H9 (cell line): ENCODE measurements at regions not wholly inside any gene's neighbourhood (a gene's known extent, or its start where the extent isn't known, plus 50 kb on each side); places are given as distances from the start of the nearest gene placed in this dataset.

ENCODE experiments used
- DNase-seq: peaks from one replicate; pipeline ENCODE4 v3.0.0-alpha.2; 2017
- H2AFZ ChIP-seq: one replicate; pipeline ENCODE4 v1.6.1; 2013; ENCODE audit warnings: mild to moderate bottlenecking, low read length, control low read depth, moderate library complexity
- H2AK5ac ChIP-seq: 2 replicates; pipeline ENCODE4 v1.6.1; 2013; ENCODE audit warnings: low read length, control low read depth, mixed read lengths; ENCODE audit not compliant: insufficient read length
- H2BK120ac ChIP-seq: one replicate; pipeline ENCODE4 v1.6.1; 2013; ENCODE audit warnings: low read depth, mild to moderate bottlenecking, low read length, control low read depth, inconsistent platforms; ENCODE audit not compliant: poor library complexity, severe bottlenecking
- H2BK12ac ChIP-seq: 2 replicates; pipeline ENCODE4 v1.6.1; 2013; ENCODE audit warnings: low read length, control low read depth, mixed read lengths, low read depth; ENCODE audit not compliant: insufficient read length
- H2BK15ac ChIP-seq: 2 replicates; pipeline ENCODE4 v1.6.1; 2013; ENCODE audit warnings: low read depth, low read length, control low read depth
- H2BK20ac ChIP-seq: one replicate; pipeline ENCODE4 v1.6.1; 2013; ENCODE audit warnings: low read depth, mild to moderate bottlenecking, low read length, control low read depth, inconsistent platforms; ENCODE audit not compliant: poor library complexity, severe bottlenecking
- H2BK5ac ChIP-seq: 2 replicates; pipeline ENCODE4 v1.6.1; 2013; ENCODE audit warnings: low read length, control low read depth, mixed read lengths; ENCODE audit not compliant: insufficient read length
- H3K14ac ChIP-seq: 2 replicates; pipeline ENCODE4 v1.6.1; 2013; ENCODE audit warnings: low read length, control low read depth; ENCODE audit not compliant: insufficient read depth
- H3K18ac ChIP-seq: 2 replicates; pipeline ENCODE4 v1.6.1; 2013; ENCODE audit warnings: low read depth, mild to moderate bottlenecking, mixed read lengths, low read length, control low read depth; ENCODE audit not compliant: insufficient read length
- H3K23ac ChIP-seq: 2 replicates; pipeline ENCODE4 v1.6.1; 2013; ENCODE audit warnings: low read length, control low read depth, mixed read lengths, low read depth; ENCODE audit not compliant: insufficient read length
- H3K23me2 ChIP-seq: 2 replicates; pipeline ENCODE4 v1.6.1; 2013; ENCODE audit warnings: low read depth, mild to moderate bottlenecking, mixed read lengths, low read length, control low read depth; ENCODE audit not compliant: insufficient read length, poor library complexity, severe bottlenecking
- H3K27ac ChIP-seq: 2 replicates; pipeline ENCODE4 v1.5.1; 2013; ENCODE audit warnings: low read length, control low read depth, mixed read lengths, low read depth; ENCODE audit not compliant: insufficient read length
- H3K27me3 ChIP-seq: 2 replicates; pipeline ENCODE4 v1.6.1; 2013; ENCODE audit warnings: low read length, control low read depth, inconsistent platforms; ENCODE audit not compliant: insufficient read depth
- H3K4ac ChIP-seq: 2 replicates; pipeline ENCODE4 v1.6.1; 2013; ENCODE audit warnings: low read depth, mild to moderate bottlenecking, control low read depth, inconsistent platforms, low read length, moderate library complexity
- H3K4me1 ChIP-seq: 2 replicates; pipeline ENCODE4 v1.6.1; 2013; ENCODE audit warnings: low read length, control low read depth, inconsistent platforms; ENCODE audit not compliant: insufficient read depth
- H3K4me2 ChIP-seq: 2 replicates; pipeline ENCODE4 v1.6.1; 2013; ENCODE audit warnings: low read length, control low read depth, mixed read lengths; ENCODE audit not compliant: insufficient read length, insufficient read depth
- H3K56ac ChIP-seq: 2 replicates; pipeline ENCODE4 v1.6.1; 2013; ENCODE audit warnings: low read depth, mild to moderate bottlenecking, mixed read lengths, low read length, control low read depth; ENCODE audit not compliant: insufficient read length
- H3K79me1 ChIP-seq: 2 replicates; pipeline ENCODE4 v1.6.1; 2013; ENCODE audit warnings: low read depth, mild to moderate bottlenecking, moderate library complexity, low read length, control low read depth, inconsistent platforms; ENCODE audit not compliant: insufficient read depth, poor library complexity, severe bottlenecking
- H3K79me2 ChIP-seq: 2 replicates; pipeline ENCODE4 v1.6.1; 2013; ENCODE audit warnings: low read length, control low read depth, inconsistent platforms; ENCODE audit not compliant: insufficient read depth
- H3K9ac ChIP-seq: 2 replicates; pipeline ENCODE4 v1.6.1; 2013; ENCODE audit warnings: low read length, control low read depth, mixed read lengths; ENCODE audit not compliant: insufficient read length; ENCODE audit errors: extremely low read depth
- H3K9me3 ChIP-seq: one replicate; pipeline ENCODE4 v1.6.1; 2013; ENCODE audit warnings: low read depth, low read length, inconsistent platforms; ENCODE audit not compliant: control insufficient read depth
- H3T11ph ChIP-seq: one replicate; pipeline ENCODE4 v1.6.1; 2013; ENCODE audit warnings: mild to moderate bottlenecking, low read length, control low read depth, inconsistent platforms
- H4K20me1 ChIP-seq: one replicate; pipeline ENCODE4 v1.6.1; 2013; ENCODE audit not compliant: control insufficient read depth, insufficient read length, insufficient read depth
- H4K5ac ChIP-seq: 2 replicates; pipeline ENCODE4 v1.6.1; 2013; ENCODE audit warnings: low read depth, mild to moderate bottlenecking, mixed read lengths, low read length, control low read depth; ENCODE audit not compliant: insufficient read length
- H4K8ac ChIP-seq: replicated peaks from 2 replicates; pipeline ENCODE4 v1.6.1; 2013; ENCODE audit warnings: low read length, control low read depth, mixed read lengths, low read depth; ENCODE audit not compliant: insufficient read length
- H4K91ac ChIP-seq: 2 replicates; pipeline ENCODE4 v1.6.1; 2013; ENCODE audit warnings: low read depth, mild to moderate bottlenecking, moderate library complexity, mixed read lengths, low read length, control low read depth; ENCODE audit not compliant: insufficient read length
- H3K27ac Mint-ChIP-seq, 3 experiments: 2 replicates in 2 of 3; 3 replicates in 1 of 3; pipeline ENCODE4 v1.8.0; 2020 to 2021; ENCODE audit warnings: mixed read lengths in 3 of 3, mild to moderate bottlenecking in 1 of 3, moderate library complexity in 1 of 3
- H3K27me3 Mint-ChIP-seq: 2 replicates; pipeline ENCODE4 v1.8.0; 2021; ENCODE audit warnings: low read depth, mild to moderate bottlenecking, moderate library complexity, mixed read lengths
- H3K36me3 Mint-ChIP-seq, 3 experiments: 2 replicates in 2 of 3; 3 replicates in 1 of 3; pipeline ENCODE4 v1.8.0; 2020 to 2021; ENCODE audit warnings: low read depth in 3 of 3, mixed read lengths in 3 of 3; ENCODE audit not compliant: insufficient read depth in 1 of 3
- H3K4me1 Mint-ChIP-seq, 2 experiments: 2 replicates each; pipeline ENCODE4 v1.8.0; 2020; ENCODE audit warnings: mixed read lengths in 2 of 2
- H3K4me3 Mint-ChIP-seq, 2 experiments: 2 replicates in 1 of 2; 3 replicates in 1 of 2; pipeline ENCODE4 v1.8.0; 2020 to 2021; ENCODE audit warnings: mild to moderate bottlenecking in 2 of 2, mixed read lengths in 2 of 2, moderate library complexity in 1 of 2
- H3K9me3 Mint-ChIP-seq, 2 experiments: 2 replicates in 1 of 2; 3 replicates in 1 of 2; pipeline ENCODE4 v1.8.0; 2020; ENCODE audit warnings: mild to moderate bottlenecking in 2 of 2, mixed read lengths in 2 of 2, moderate library complexity in 1 of 2
- CTCF ChIP-seq: fragments of 200-600 bp; sonication (generic); conservative IDR thresholded peaks from 3 replicates; pipeline ENCODE4 v1.8.0; 2021; ENCODE audit warnings: antibody characterized with exemption, mild to moderate bottlenecking
- WGBS: extraction: QIAGEN DNeasy Blood & Tissue Kit; methylation state at CpG from one replicate; pipeline ENCODE4 v1.1.7; 2013; ENCODE audit warnings: missing lambda C conversion rate, low lambda C conversion rate, mixed read lengths; ENCODE audit not compliant: insufficient read length; ENCODE audit errors: extremely low coverage; 5-methylcytosine and 5-hydroxymethylcytosine counted together

DNA sequence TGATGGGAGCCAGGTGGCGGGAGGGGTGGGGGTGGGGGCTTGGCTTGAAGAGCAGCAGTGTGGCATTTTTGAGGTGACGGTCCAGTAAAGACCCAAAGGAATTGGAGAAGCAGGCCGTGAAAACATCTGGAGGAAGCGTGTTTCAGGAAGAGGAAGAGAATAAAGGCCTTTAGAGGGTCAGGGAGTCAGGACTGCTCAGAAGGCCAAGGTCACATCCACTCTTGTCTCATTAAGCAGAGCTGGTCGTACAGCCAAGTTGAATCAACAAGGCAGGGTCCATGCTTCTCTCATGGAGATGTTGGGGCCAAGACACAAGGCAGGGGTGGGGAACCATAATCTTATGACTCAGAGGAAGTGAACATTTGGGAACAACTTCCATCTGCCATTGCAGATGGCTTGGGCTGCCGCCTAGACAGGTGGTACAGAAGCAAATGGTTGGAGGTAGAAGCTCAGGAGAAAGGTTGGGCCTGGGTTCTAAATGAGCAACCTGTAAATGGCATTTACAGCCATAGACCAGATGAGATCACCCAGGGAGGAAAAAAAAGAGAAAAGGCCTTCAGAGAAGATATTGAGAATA, 179.6 kb downstream of the TTLL2 start:
- Histone ChIP-seq H3K27ac (no peak overlapping the region), H4K91ac (no peak overlapping the region), H2AK5ac (no peak overlapping the region), H2BK20ac (no peak overlapping the region), H3K18ac (no peak overlapping the region), H4K5ac (no peak overlapping the region), H3K56ac (no peak overlapping the region), H3K9me3 (no peaks in the 10 kb centered on the region), H2BK5ac (no peak overlapping the region), H3K9ac (no peak overlapping the region), H3K23me2 (no peaks in the 10 kb centered on the region), H3K4me2 (no peak overlapping the region), H3K79me2 (no peaks in the 10 kb centered on the region), H4K20me1 (no peaks in the 10 kb centered on the region), H3K27me3 (no peaks in the 10 kb centered on the region), H2BK12ac (no peak overlapping the region), H4K8ac (no peak overlapping the region), H3K4ac (no peak overlapping the region), H2AFZ (no peak overlapping the region), H2BK120ac (no peak overlapping the region), H3K79me1 (no peaks in the 10 kb centered on the region), H3K14ac (no peak overlapping the region), H3K23ac (no peak overlapping the region), H3T11ph (no peak overlapping the region), H2BK15ac (no peak overlapping the region), H3K4me1 (no peaks in the 10 kb centered on the region; the same call in 1 of the 2 replicates)
- no CpG with 5 or more reads among the region's 6 CpGs for WGBS
- Mint-ChIP-seq H3K27ac (no peak overlapping the region; a peak in 1 of 7 replicates), H3K9me3 (no peaks in the 10 kb centered on the region; a peak in 2 of 5 replicates), H3K4me1 (peaks cover 15% of the 10 kb centered on the region in 2 experiments), H3K36me3 (no peaks in the 10 kb centered on the region), H3K27me3 (peaks cover 18% of the 10 kb centered on the region), H3K4me3 (no peak overlapping the region; a peak in 1 of 5 replicates)
- no peak for DNase-seq
- TF ChIP-seq CTCF = no peak
